HCT116 (cell line): ENCODE measurements at regions not wholly inside any gene's neighbourhood (a gene's known extent, or its start where the extent isn't known, plus 50 kb on each side); places are given as distances from the start of the nearest gene placed in this dataset.

Experiments
- ATAC-seq: fragments of 200-7000 bp; cut with Tn5 transposase; 2 replicates; pipeline ENCODE4 v1.9.1; 2020; ENCODE audit warnings: mild to moderate bottlenecking, moderate library complexity
- BruUV-seq: library from RNA; stranded (reverse); fragments of 400-500 nt; replicated peaks from 2 replicates; lab custom pipeline; 2021; lab: Mats Ljungman, UMichigan
- CTCF ChIA-PET: fragments of 300-600 bp; sonication (Branson Sonifier 250); formaldehyde crosslinking; loops from one replicate; lab custom pipeline; 2021; ENCODE audit warnings: antibody characterized with exemption; lab: Charles Lee
- POLR2A ChIA-PET: fragments of 300-600, 350-600 bp; sonication (Branson Sonifier 250); formaldehyde crosslinking; loops from one replicate; lab custom pipeline; 2021; ENCODE audit warnings: antibody characterized with exemption; lab: Charles Lee
- RAD21 ChIA-PET, 2 experiments: fragments of 300-600 bp; sonication (Branson Sonifier 250); formaldehyde crosslinking; loops; one replicate each; lab custom pipeline; 2023; ENCODE audit warnings: low total read pairs in 2 of 2; ENCODE audit not compliant: uncharacterized antibody in 2 of 2, unreplicated experiment in 2 of 2, low non-redundant PET in 1 of 2; lab: Charles Lee
- DNase-seq: peaks from one replicate; pipeline ENCODE4 v3.0.0-alpha.2; 2010; ENCODE audit warnings: low read depth, low spot score
- H2AFZ ChIP-seq: fragments of 200-600 bp; shearing (Covaris generic), sonication (generic); 2 replicates; pipeline ENCODE4 v1.6.1; 2017; ENCODE audit warnings: low read depth, mixed run types, mixed read lengths, antibody characterized with exemption, low read length; ENCODE audit not compliant: poor library complexity, severe bottlenecking
- H3K27ac ChIP-seq: 2 replicates; pipeline ENCODE4 v1.5.1; 2012; ENCODE audit warnings: low read depth, low read length
- H3K27me3 ChIP-seq: fragments of 200-600 bp; sonication (generic); 2 replicates; pipeline ENCODE4 v1.6.1; 2016; ENCODE audit warnings: mixed run types, low read length, mixed read lengths; ENCODE audit not compliant: insufficient read depth
- H3K36me3 ChIP-seq, 2 experiments: fragments of 200-500 bp in 1 of 2; fragments of 200-600 bp in 1 of 2; sonication (Bioruptor generic) in 1 of 2; sonication (generic) in 1 of 2; 2 replicates each; pipeline versions ENCODE4 v1.5.1 to v1.6.1; 2014 to 2016; ENCODE audit warnings: low read length in 2 of 2, inconsistent platforms in 1 of 2, mixed read lengths in 1 of 2, mixed run types in 1 of 2; ENCODE audit not compliant: insufficient read depth in 2 of 2, control insufficient read depth in 1 of 2
- H3K4me1 ChIP-seq, 2 experiments: fragments of 200-600 bp in 1 of 2; sonication (generic) in 1 of 2; 2 replicates each; pipeline versions ENCODE4 v1.5.1 to v1.6.1; 2012 to 2017; ENCODE audit warnings: low read length in 2 of 2, inconsistent platforms in 1 of 2, mild to moderate bottlenecking in 1 of 2, mixed read lengths in 1 of 2, mixed run types in 1 of 2, moderate library complexity in 1 of 2; ENCODE audit not compliant: insufficient read depth in 2 of 2, control insufficient read depth in 1 of 2
- H3K4me2 ChIP-seq: fragments of 200-600 bp; sonication (generic); 2 replicates; pipeline ENCODE4 v1.6.1; 2017; ENCODE audit warnings: mixed run types, low read length, mixed read lengths
- H3K4me3 ChIP-seq, 2 experiments: fragments of 200-600 bp in 1 of 2; sonication (generic) in 1 of 2; replicated peaks in 1 of 2; 2 replicates each; pipeline ENCODE4 v1.5.1; 2011 to 2016; ENCODE audit warnings: low read length in 2 of 2, control low read depth in 1 of 2, low read depth in 1 of 2, mild to moderate bottlenecking in 1 of 2, mixed read lengths in 1 of 2, mixed run types in 1 of 2
- H3K79me2 ChIP-seq: fragments of 200-600 bp; sonication (generic); 2 replicates; pipeline ENCODE4 v1.6.1; 2017; ENCODE audit warnings: mild to moderate bottlenecking, mixed run types, low read length, moderate library complexity, mixed read lengths; ENCODE audit not compliant: insufficient read depth
- H3K9ac ChIP-seq: fragments of 200-600 bp; sonication (generic); 2 replicates; pipeline ENCODE4 v1.6.1; 2016; ENCODE audit warnings: low read length, mixed read lengths
- H3K9me2 ChIP-seq: fragments of 200-600 bp; sonication (generic), shearing (Covaris generic); 2 replicates; pipeline ENCODE4 v1.6.1; 2017; ENCODE audit warnings: mixed run types, mild to moderate bottlenecking, moderate library complexity; ENCODE audit not compliant: insufficient read depth
- H3K9me3 ChIP-seq, 2 experiments: fragments of 200-500 bp in 1 of 2; fragments of 200-600 bp in 1 of 2; sonication (Bioruptor generic) in 1 of 2; sonication (generic) in 1 of 2; 2 replicates each; pipeline ENCODE4 v1.6.1; 2014 to 2017; ENCODE audit warnings: low read length in 2 of 2, mixed read lengths in 2 of 2, inconsistent platforms in 1 of 2, low read depth in 1 of 2, mild to moderate bottlenecking in 1 of 2, mixed run types in 1 of 2, moderate library complexity in 1 of 2; ENCODE audit not compliant: control insufficient read depth in 1 of 2, insufficient read depth in 1 of 2
- H4K20me1 ChIP-seq: fragments of 200-600 bp; sonication (generic), shearing (Covaris generic); 2 replicates; pipeline ENCODE4 v1.6.1; 2017; ENCODE audit warnings: mixed run types, mild to moderate bottlenecking, moderate library complexity; ENCODE audit not compliant: insufficient read depth
- CBX3 ChIP-seq: IDR thresholded peaks from 2 replicates; pipeline ENCODE4 v1.6.1; 2012; ENCODE audit warnings: low read depth
- CEBPB ChIP-seq: IDR thresholded peaks from 2 replicates; pipeline ENCODE4 v1.6.1; 2012; ENCODE audit warnings: low read depth
- CTCF ChIP-seq, 3 experiments: fragments of 200-600 bp in 1 of 3; sonication (generic) in 1 of 3; IDR thresholded peaks in 2 of 3; conservative IDR thresholded peaks in 1 of 3; 2 replicates each; pipeline ENCODE4 v1.5.1; 2012 to 2017; ENCODE audit warnings: low read depth in 2 of 3, low read length in 2 of 3, antibody characterized with exemption in 1 of 3, borderline replicate concordance in 1 of 3, control low read depth in 1 of 3, mild to moderate bottlenecking in 1 of 3, mixed read lengths in 1 of 3, mixed run types in 1 of 3, moderate library complexity in 1 of 3; ENCODE audit not compliant: insufficient read depth in 1 of 3
- EGR1 ChIP-seq: IDR thresholded peaks from 2 replicates; pipeline ENCODE4 v1.6.1; 2012; ENCODE audit warnings: low read depth
- ELF1 ChIP-seq: IDR thresholded peaks from 2 replicates; pipeline ENCODE4 v1.6.1; 2012; ENCODE audit warnings: low read depth, borderline replicate concordance
- EZH2 ChIP-seq: fragments of 200-600 bp; sonication (generic); IDR thresholded peaks from 2 replicates; pipeline ENCODE4 v1.6.1; 2017; ENCODE audit warnings: antibody characterized with exemption, mixed run types
- EZH2phosphoT487 ChIP-seq: fragments of 200-600 bp; IDR thresholded peaks from 2 replicates; pipeline ENCODE4 v1.6.1; 2018; ENCODE audit warnings: antibody characterized with exemption, borderline replicate concordance
- FOSL1 ChIP-seq: IDR thresholded peaks from 2 replicates; pipeline ENCODE4 v1.6.1; 2012; ENCODE audit warnings: low read depth
- MAX ChIP-seq: IDR thresholded peaks from 2 replicates; pipeline ENCODE4 v1.6.1; 2012
- POLR2A ChIP-seq: IDR thresholded peaks from 2 replicates; pipeline ENCODE4 v1.7.0; 2011; ENCODE audit warnings: borderline replicate concordance; ENCODE audit not compliant: insufficient read depth, insufficient read length; ENCODE audit errors: extremely low read depth
- POLR2AphosphoS5 ChIP-seq: IDR thresholded peaks from 2 replicates; pipeline ENCODE4 v1.6.1; 2011; ENCODE audit warnings: mild to moderate bottlenecking, low read depth, low read length, moderate library complexity
- RAD21 ChIP-seq: IDR thresholded peaks from 2 replicates; pipeline ENCODE4 v1.6.1; 2012; ENCODE audit warnings: low read depth, mild to moderate bottlenecking
- SP1 ChIP-seq: IDR thresholded peaks from 2 replicates; pipeline ENCODE4 v1.6.1; 2012; ENCODE audit warnings: low read depth
- SRF ChIP-seq: IDR thresholded peaks from 2 replicates; pipeline ENCODE4 v1.6.1; 2012; ENCODE audit warnings: low read depth
- YY1 ChIP-seq: IDR thresholded peaks from 2 replicates; pipeline ENCODE4 v1.6.1; 2011; ENCODE audit warnings: low read length, low read depth, moderate library complexity, mild to moderate bottlenecking; ENCODE audit not compliant: insufficient replicate concordance; ENCODE audit errors: extremely low read depth
- ZBTB33 ChIP-seq: IDR thresholded peaks from 2 replicates; pipeline ENCODE4 v1.6.1; 2011; ENCODE audit warnings: mild to moderate bottlenecking, low read length, moderate library complexity; ENCODE audit not compliant: insufficient replicate concordance; ENCODE audit errors: extremely low read depth
- ZFX ChIP-seq: fragments of 450-650 bp; IDR thresholded peaks from 2 replicates; pipeline ENCODE4 v1.6.1; 2017
- intact Hi-C: fragments of 100-400 bp; cut with micrococcal nuclease; formaldehyde crosslinking; loops from 2 replicates; pipeline ENCODE4 v1.10.0; 2022

DNA sequence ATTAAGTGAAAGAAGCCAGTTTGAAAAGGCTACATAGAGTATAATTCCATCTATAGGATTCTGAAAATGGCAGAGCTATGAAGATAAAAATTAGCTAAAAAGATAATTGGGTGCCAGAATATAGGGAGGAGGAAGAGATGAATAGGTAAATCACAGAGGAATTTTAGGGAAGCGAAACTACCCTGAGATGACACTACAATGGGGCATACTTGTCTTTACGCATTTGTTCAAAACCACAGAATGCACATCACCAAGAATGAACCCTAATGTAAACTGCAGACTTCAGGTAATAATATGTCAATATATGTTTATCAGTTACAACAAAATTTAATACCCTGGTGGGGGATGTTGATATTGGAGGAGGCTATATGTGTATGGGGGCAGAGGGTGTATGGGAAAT lies 1342.9 kb downstream of the ADGRL3 start:
- intact Hi-C loops, result no loop called here
- no peak overlapping the region for H3K9ac ChIP-seq
- DNase-seq, result no peak
- no peak overlapping the region for H3K4me3 ChIP-seq
- no peak overlapping the region for H2AFZ ChIP-seq
- no peaks in the 10 kb centered on the region for H3K36me3 ChIP-seq
- no peak overlapping the region for H3K27ac ChIP-seq
- H4K20me1 ChIP-seq, result no peaks in the 10 kb centered on the region
- no peak for ATAC-seq
- no peaks in the 10 kb centered on the region for H3K79me2 ChIP-seq
- RAD21 ChIA-PET, result no interaction called here
- no peaks in the 10 kb centered on the region for H3K4me1 ChIP-seq
- H3K27me3 ChIP-seq, result no peaks in the 10 kb centered on the region
- no TSS peak for BruUV-seq
- no peaks in the 10 kb centered on the region for H3K9me2 ChIP-seq
- H3K4me2 ChIP-seq, result no peak overlapping the region
- TF ChIP-seq SP1, result no peak
- TF ChIP-seq CEBPB, result no peak
- no peak for TF ChIP-seq CBX3
- TF ChIP-seq ZFX, result no peak
- TF ChIP-seq EZH2, result no peak
- no peak for TF ChIP-seq FOSL1
- no peak for TF ChIP-seq POLR2AphosphoS5
- TF ChIP-seq RAD21, result no peak
- TF ChIP-seq MAX, result no peak
- TF ChIP-seq EGR1, result no peak
- no peak for TF ChIP-seq EZH2phosphoT487
- TF ChIP-seq CTCF (IDR thresholded peaks at IDR 0.05 in 2 of 3, conservative IDR thresholded peaks at IDR 0.05 in 1 of 3; ENCODE audit: borderline replicate concordance in 1 of 3, insufficient read depth in 1 of 3, low read depth in 2 of 3, low read length in 2 of 3), result no peak
- TF ChIP-seq ZBTB33, result no peak
- no peak for TF ChIP-seq SRF
- TF ChIP-seq ELF1, result no peak
- no peak for TF ChIP-seq POLR2A
- no peak for TF ChIP-seq YY1
- H3K9me3 ChIP-seq, result peaks cover 13 to 35% of the 10 kb centered on the region in 2 experiments; a peak in 3 of 4 replicates
- POLR2A ChIA-PET, result no interaction called here
- CTCF ChIA-PET, result no interaction called here
